Karpas-422 (cell line): ENCODE measurements at regions not wholly inside any gene's neighbourhood (a gene's known extent, or its start where the extent isn't known, plus 50 kb on each side); places are given as distances from the start of the nearest gene placed in this dataset.

Source experiments
- DNase-seq: peaks from one replicate; pipeline ENCODE4 v3.0.0-alpha.2; 2015
- H2AFZ ChIP-seq: fragments of 200-600 bp; sonication (generic); 2 replicates; pipeline ENCODE4 v1.6.1; 2014; ENCODE audit warnings: antibody characterized with exemption, low read length, mixed read lengths
- H3K27ac ChIP-seq: fragments of 200-600 bp; sonication (generic); 2 replicates; pipeline ENCODE4 v1.5.1; 2014; ENCODE audit warnings: mild to moderate bottlenecking, low read length, moderate library complexity
- H3K27me3 ChIP-seq: fragments of 200-600 bp; sonication (generic); 2 replicates; pipeline ENCODE4 v1.6.1; 2014; ENCODE audit warnings: low read length, mixed read lengths
- H3K36me3 ChIP-seq: fragments of 200-600 bp; sonication (generic); 2 replicates; pipeline ENCODE4 v1.6.1; 2014; ENCODE audit warnings: low read length, mixed read lengths; ENCODE audit not compliant: insufficient read depth
- H3K4me1 ChIP-seq: fragments of 200-600 bp; sonication (generic); 2 replicates; pipeline ENCODE4 v1.6.1; 2014; ENCODE audit warnings: mild to moderate bottlenecking, low read length, mixed read lengths
- H3K4me2 ChIP-seq: fragments of 200-600 bp; sonication (generic); 2 replicates; pipeline ENCODE4 v1.6.1; 2014; ENCODE audit warnings: low read length, low read depth, mild to moderate bottlenecking; ENCODE audit not compliant: poor library complexity, severe bottlenecking
- H3K4me3 ChIP-seq: fragments of 200-600 bp; sonication (generic); 2 replicates; pipeline ENCODE4 v1.5.1; 2014; ENCODE audit warnings: mild to moderate bottlenecking, antibody characterized with exemption, low read length, mixed read lengths
- H3K79me2 ChIP-seq: fragments of 200-600 bp; sonication (generic); 2 replicates; pipeline ENCODE4 v1.6.1; 2014; ENCODE audit warnings: mild to moderate bottlenecking, low read length, mixed read lengths
- H3K9ac ChIP-seq: fragments of 200-600 bp; sonication (generic); 2 replicates; pipeline ENCODE4 v1.6.0; 2014; ENCODE audit warnings: low read length
- H3K9me2 ChIP-seq: fragments of 200-600 bp; sonication (generic), shearing (Covaris generic); replicated peaks from 2 replicates; pipeline ENCODE4 v1.6.0; 2014; ENCODE audit warnings: mild to moderate bottlenecking, low read length, moderate library complexity; ENCODE audit not compliant: insufficient read depth
- H3K9me3 ChIP-seq: fragments of 300-700, 200-600 bp; sonication (generic); 2 replicates; pipeline ENCODE4 v1.6.1; 2014; ENCODE audit warnings: low read length, mixed read lengths
- H4K20me1 ChIP-seq: fragments of 200-600 bp; sonication (generic); 2 replicates; pipeline ENCODE4 v1.6.1; 2014; ENCODE audit warnings: mild to moderate bottlenecking, antibody characterized with exemption, low read length, low read depth; ENCODE audit not compliant: insufficient read depth

DNA sequence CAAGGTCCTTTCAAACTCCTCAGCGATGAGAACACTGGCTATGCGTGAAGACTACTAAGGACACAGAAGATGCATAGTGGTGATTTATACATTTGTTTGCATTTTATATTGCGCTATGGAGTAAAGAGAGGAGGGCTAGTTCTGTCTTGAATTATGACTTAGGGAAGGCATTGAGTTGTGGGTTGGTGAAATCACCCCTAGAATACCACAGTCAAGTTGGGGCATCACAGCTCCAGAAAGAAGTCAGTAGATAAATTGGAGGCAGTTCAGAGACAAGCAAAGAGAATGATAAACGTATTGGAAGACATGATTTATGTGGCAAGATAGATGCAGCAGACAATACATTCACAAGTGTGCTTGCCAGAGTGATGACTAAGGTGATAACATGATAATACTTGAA is 460.4 kb downstream of the EPHA4 start:
- H2AFZ ChIP-seq, result no peak overlapping the region
- H3K9ac ChIP-seq, result no peak overlapping the region
- H3K27ac ChIP-seq, result no peak overlapping the region

DNA sequence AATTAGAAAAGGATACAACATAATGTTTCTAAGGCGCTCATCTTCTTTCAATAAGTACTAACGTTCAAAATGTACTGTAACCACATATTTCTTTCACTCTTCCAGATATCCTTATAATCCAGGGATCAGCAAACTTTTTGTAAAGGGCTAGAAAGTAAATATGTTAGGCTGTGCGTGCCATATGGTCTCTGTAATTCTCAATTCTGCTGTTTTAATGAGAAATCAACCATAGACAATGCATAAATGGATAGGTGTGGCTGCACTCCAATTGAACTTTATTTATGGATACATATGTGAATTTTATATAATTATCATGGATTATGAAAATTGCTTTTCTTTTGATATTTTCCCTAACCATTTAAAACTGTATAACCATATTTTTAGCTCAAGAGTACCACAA is 459.4 kb downstream of the EPHA4 start:
- Histone ChIP-seq H3K4me3 (no peak overlapping the region), H3K9me2 (no peaks in the 10 kb centered on the region), H2AFZ (no peak overlapping the region), H3K9ac (no peak overlapping the region), H3K4me2 (no peak overlapping the region), H3K36me3 (no peaks in the 10 kb centered on the region), H3K27ac (no peak overlapping the region), H3K27me3 (no peaks in the 10 kb centered on the region), H3K79me2 (no peaks in the 10 kb centered on the region), H3K9me3 (no peaks in the 10 kb centered on the region), H3K4me1 (no peaks in the 10 kb centered on the region), H4K20me1 (no peaks in the 10 kb centered on the region)
- no peak for DNase-seq

More for the DNA sequence above, 460.4 kb downstream of the EPHA4 start:
- no peaks in the 10 kb centered on the region for H3K27me3 ChIP-seq
- no peaks in the 10 kb centered on the region for H4K20me1 ChIP-seq
- H3K9me3 ChIP-seq, result no peaks in the 10 kb centered on the region
- no peaks in the 10 kb centered on the region for H3K4me1 ChIP-seq
- H3K36me3 ChIP-seq, result no peaks in the 10 kb centered on the region
- H3K4me3 ChIP-seq, result no peak overlapping the region
- no peak overlapping the region for H3K4me2 ChIP-seq
- H3K79me2 ChIP-seq, result no peaks in the 10 kb centered on the region
- no peak for DNase-seq
- no peaks in the 10 kb centered on the region for H3K9me2 ChIP-seq

DNA sequence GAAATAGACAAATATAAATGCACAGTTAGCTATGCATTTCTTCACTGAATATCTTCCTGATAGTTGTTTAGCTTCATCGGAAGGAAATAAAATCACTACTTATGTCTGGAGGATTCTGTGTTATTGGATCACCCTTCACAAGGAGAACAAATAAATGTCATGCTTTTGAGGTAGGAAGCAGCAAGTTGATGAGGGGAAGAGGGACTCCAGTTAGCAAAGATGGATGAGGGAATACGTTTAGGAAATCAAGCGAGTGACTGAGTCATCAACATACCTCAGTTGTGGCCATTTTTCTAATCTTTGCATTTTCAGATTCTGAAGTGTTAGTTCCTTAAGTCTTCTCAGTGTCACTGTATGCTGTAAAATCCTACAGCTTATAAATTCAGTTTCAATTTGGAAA is 456.2 kb downstream of the EPHA4 start:
- no peaks in the 10 kb centered on the region for H3K27me3 ChIP-seq
- no peaks in the 10 kb centered on the region for H3K4me1 ChIP-seq
- H3K36me3 ChIP-seq, result no peaks in the 10 kb centered on the region
- no peak overlapping the region for H3K27ac ChIP-seq
- DNase-seq, result no peak
- H4K20me1 ChIP-seq, result no peaks in the 10 kb centered on the region
- no peaks in the 10 kb centered on the region for H3K79me2 ChIP-seq
- no peak overlapping the region for H3K4me3 ChIP-seq
- H3K9ac ChIP-seq, result no peak overlapping the region
- H3K9me3 ChIP-seq, result no peaks in the 10 kb centered on the region
- no peak overlapping the region for H3K4me2 ChIP-seq
- H2AFZ ChIP-seq, result no peak overlapping the region
- no peaks in the 10 kb centered on the region for H3K9me2 ChIP-seq

DNA sequence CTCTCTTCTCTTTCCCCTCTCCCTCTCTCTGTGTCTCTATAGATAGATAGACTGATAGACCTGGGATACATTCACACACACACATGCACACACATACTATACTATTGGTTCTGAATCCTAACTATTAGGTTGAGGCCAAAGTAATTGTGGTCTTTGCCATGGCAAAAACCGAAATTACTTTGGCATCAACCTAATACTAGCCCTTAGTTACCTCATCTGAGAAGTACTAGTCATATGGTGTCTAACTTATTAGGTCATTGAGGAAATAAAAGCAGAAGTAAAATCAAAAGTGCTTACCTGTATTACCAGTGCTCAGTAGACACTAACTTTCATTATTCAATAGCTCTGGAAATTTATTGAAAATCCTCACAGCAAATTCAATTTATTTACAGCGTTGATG is 451.5 kb downstream of the EPHA4 start:
- no peaks in the 10 kb centered on the region for H4K20me1 ChIP-seq
- H3K27me3 ChIP-seq, result no peaks in the 10 kb centered on the region
- no peak overlapping the region for H3K4me2 ChIP-seq
- no peaks in the 10 kb centered on the region for H3K9me3 ChIP-seq
- DNase-seq, result no peak
- H3K27ac ChIP-seq, result no peak overlapping the region
- no peaks in the 10 kb centered on the region for H3K36me3 ChIP-seq
- H3K9ac ChIP-seq, result no peak overlapping the region
- no peaks in the 10 kb centered on the region for H3K4me1 ChIP-seq
- no peaks in the 10 kb centered on the region for H3K79me2 ChIP-seq
- H3K9me2 ChIP-seq, result no peaks in the 10 kb centered on the region
- H2AFZ ChIP-seq, result no peak overlapping the region
- no peak overlapping the region for H3K4me3 ChIP-seq

DNA sequence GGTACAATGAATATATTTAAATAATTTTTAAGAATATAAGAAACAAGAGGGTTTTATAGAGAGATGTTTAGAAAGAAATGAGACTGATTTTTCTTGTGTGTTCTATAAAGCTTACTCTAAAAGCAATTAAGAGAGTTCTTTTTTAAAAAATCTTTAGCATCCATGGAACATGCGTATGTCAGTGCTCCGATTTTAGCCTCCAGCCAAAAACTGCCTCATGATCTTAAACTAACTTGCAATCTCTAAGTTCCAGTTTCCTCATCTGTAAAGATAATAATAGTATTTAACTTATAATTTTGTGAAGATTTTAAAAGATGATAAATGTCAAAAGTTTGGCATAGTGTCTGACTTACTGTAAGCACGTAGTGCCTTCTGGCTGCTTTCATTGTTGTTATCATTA is 448.7 kb downstream of the EPHA4 start:
- no peak overlapping the region for H3K27ac ChIP-seq
- no peak overlapping the region for H3K4me2 ChIP-seq
- H3K4me1 ChIP-seq, result no peaks in the 10 kb centered on the region
- H3K9me2 ChIP-seq, result no peaks in the 10 kb centered on the region
- no peak overlapping the region for H2AFZ ChIP-seq
- H3K79me2 ChIP-seq, result no peaks in the 10 kb centered on the region
- no peaks in the 10 kb centered on the region for H3K36me3 ChIP-seq
- no peaks in the 10 kb centered on the region for H3K9me3 ChIP-seq
- DNase-seq, result no peak
- H3K9ac ChIP-seq, result no peak overlapping the region
- no peak overlapping the region for H3K4me3 ChIP-seq
- H4K20me1 ChIP-seq, result no peaks in the 10 kb centered on the region
- no peaks in the 10 kb centered on the region for H3K27me3 ChIP-seq

DNA sequence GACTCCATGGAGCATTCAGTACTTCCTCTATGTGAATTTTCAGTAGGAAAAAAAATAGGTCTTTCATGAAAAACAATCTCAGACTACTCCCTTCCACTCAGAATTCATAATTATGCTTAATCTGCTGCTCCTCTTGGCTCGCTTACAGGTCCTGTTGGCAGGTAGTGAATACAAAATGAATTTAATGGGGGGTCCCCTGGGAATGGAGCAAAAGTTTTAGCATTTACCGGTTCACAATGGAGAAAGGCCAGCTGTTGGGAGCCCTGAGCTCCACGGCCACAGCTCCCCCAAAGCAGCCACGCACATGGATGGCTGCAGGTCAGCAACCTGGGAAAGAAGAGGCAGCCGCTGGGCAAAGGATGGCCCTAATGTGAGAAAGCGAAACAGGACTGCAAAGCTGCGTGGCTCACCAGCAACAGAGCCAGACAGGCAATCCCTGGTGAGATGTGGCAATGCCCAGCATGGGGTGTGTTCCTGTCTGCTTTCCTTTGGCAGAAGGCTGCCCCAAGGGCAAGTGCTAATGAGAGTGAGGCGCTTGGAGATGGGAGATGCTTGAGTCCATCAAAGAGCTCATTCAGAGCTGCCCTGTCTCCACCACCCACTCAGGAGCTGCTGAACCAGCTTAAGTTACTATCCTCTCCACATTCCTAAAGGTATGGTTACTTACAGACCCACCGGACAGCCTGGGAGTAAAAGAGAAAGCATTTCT is 447.4 kb downstream of the EPHA4 start:
- no peaks in the 10 kb centered on the region for H3K9me2 ChIP-seq
- no peak overlapping the region for H3K9ac ChIP-seq
- no peak for DNase-seq
- H4K20me1 ChIP-seq, result no peaks in the 10 kb centered on the region
- H3K4me3 ChIP-seq, result no peak overlapping the region
- H3K4me1 ChIP-seq, result no peaks in the 10 kb centered on the region
- H3K36me3 ChIP-seq, result no peaks in the 10 kb centered on the region
- H3K27me3 ChIP-seq, result no peaks in the 10 kb centered on the region
- H3K27ac ChIP-seq, result no peak overlapping the region
- no peaks in the 10 kb centered on the region for H3K79me2 ChIP-seq
- no peaks in the 10 kb centered on the region for H3K9me3 ChIP-seq
- H2AFZ ChIP-seq, result no peak overlapping the region
- no peak overlapping the region for H3K4me2 ChIP-seq

DNA sequence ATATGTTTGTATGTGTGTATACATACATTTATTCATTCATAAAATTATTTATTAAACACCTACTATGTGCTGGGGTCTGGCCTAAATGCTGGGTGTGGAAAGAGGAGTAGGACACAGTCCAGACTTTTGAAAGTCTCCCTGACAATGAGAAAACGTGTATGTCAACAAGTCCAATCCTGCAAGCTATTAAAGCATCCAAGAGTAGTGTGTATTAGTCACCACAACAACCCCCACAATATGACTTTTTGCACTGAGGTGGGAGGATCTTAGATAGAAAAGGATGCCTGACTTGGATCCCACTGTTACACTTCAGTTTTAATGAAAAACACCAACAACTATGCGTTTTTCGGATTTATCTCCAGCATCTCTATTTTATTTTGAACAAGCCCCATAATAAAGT is 446.4 kb downstream of the EPHA4 start:
- Histone ChIP-seq H3K79me2 (no peaks in the 10 kb centered on the region), H2AFZ (no peak overlapping the region), H3K4me2 (no peak overlapping the region), H4K20me1 (no peaks in the 10 kb centered on the region), H3K4me3 (no peak overlapping the region), H3K9me3 (no peaks in the 10 kb centered on the region), H3K9ac (no peak overlapping the region), H3K9me2 (no peaks in the 10 kb centered on the region), H3K4me1 (no peaks in the 10 kb centered on the region), H3K27ac (no peak overlapping the region), H3K27me3 (no peaks in the 10 kb centered on the region), H3K36me3 (no peaks in the 10 kb centered on the region)
- no peak for DNase-seq

DNA sequence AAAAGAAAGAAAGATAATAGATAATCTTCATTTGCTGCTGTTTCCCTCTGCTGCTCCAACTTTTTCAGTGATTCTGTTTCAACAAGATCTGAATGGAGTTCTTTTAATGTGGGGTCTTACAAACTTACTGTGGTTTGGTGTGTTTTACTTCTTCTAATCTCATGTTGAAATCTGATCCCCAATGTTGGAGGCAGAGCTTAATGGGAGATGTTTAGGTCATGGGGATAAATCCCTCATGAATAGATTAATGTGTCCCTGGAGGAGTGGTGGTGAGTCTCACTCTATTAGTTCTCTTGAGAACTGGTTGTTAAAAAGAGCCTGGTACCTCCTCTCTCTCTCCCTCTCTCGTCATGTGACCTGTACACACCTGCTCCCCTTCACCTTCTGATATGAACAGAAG is 442.4 kb downstream of the EPHA4 start:
- Histone ChIP-seq H3K27ac (no peak overlapping the region), H3K9me2 (no peaks in the 10 kb centered on the region), H3K9ac (no peak overlapping the region), H3K4me1 (no peaks in the 10 kb centered on the region), H3K4me2 (no peak overlapping the region), H4K20me1 (no peaks in the 10 kb centered on the region), H3K79me2 (no peaks in the 10 kb centered on the region), H3K4me3 (no peak overlapping the region), H2AFZ (no peak overlapping the region), H3K36me3 (no peaks in the 10 kb centered on the region), H3K27me3 (no peaks in the 10 kb centered on the region), H3K9me3 (no peaks in the 10 kb centered on the region)
- DNase-seq, result no peak

DNA sequence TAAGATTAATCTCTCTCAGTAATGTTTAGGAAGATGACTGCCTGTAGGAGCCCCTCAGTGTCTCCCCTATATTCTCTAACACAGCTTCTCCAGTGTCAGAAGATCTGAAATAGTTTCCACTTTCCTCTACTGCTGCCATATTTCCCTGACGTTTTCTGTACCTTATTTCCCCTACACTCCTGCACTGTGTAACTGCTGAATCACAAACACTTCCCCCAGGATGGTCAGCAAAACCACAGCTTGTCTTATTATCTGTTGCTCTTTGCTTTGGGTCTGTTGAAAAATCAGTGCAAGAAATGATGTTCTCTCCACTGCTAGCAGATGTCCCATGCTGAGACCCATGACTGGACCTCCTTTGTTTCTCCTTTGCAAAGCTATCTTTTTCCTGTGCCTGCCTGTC is 441.7 kb downstream of the EPHA4 start:
- H4K20me1 ChIP-seq, result no peaks in the 10 kb centered on the region
- no peak for DNase-seq
- H3K9me2 ChIP-seq, result no peaks in the 10 kb centered on the region
- no peaks in the 10 kb centered on the region for H3K27me3 ChIP-seq
- no peak overlapping the region for H3K9ac ChIP-seq
- no peaks in the 10 kb centered on the region for H3K9me3 ChIP-seq
- H2AFZ ChIP-seq, result no peak overlapping the region
- H3K4me3 ChIP-seq, result no peak overlapping the region
- H3K27ac ChIP-seq, result no peak overlapping the region
- H3K4me2 ChIP-seq, result no peak overlapping the region
- H3K4me1 ChIP-seq, result no peaks in the 10 kb centered on the region
- H3K79me2 ChIP-seq, result no peaks in the 10 kb centered on the region
- no peaks in the 10 kb centered on the region for H3K36me3 ChIP-seq
